NCI-H2227 (cell line): ENCODE measurements at regions not wholly inside any gene's neighbourhood (a gene's known extent, or its start where the extent isn't known, plus 50 kb on each side); places are given as distances from the start of the nearest gene placed in this dataset.
"Not testable (repeated sequence)": the region's sequence is repeated elsewhere in the genome, so short reads cannot be mapped to it uniquely, and the experiment has no call there.

Experiments
- DNase-seq: peaks from one replicate; lab custom pipeline; 2025; ENCODE audit not compliant: unreplicated experiment; lab: John Stamatoyannopoulos, UW

GRCh38 chr11:88061111-88061510 lies 114.1 kb downstream of the RAB38 start:
- no peak for DNase-seq

GRCh38 chr11:88059326-88059725 lies 115.9 kb downstream of the RAB38 start:
- no peak for DNase-seq

DNA sequence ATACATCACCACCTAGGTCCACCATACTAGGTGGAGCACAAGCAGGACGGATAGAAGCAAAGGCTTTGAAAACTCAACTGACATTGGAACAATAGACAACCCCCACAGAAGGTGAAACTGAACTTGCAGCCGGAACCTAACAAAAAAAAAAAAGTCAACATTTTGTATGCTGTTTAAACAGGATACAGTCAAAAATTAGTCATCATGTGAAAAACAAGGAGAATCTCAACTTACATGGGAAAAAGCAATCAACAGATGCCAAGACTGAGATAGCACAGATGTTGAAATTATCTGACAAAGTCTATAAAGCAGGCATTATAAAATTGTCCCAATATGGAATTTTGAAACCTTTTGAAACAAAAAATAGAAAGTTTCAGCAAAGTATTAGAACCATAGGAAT lies 123.8 kb downstream of the RAB38 start:
- DNase-seq = no peak

DNA sequence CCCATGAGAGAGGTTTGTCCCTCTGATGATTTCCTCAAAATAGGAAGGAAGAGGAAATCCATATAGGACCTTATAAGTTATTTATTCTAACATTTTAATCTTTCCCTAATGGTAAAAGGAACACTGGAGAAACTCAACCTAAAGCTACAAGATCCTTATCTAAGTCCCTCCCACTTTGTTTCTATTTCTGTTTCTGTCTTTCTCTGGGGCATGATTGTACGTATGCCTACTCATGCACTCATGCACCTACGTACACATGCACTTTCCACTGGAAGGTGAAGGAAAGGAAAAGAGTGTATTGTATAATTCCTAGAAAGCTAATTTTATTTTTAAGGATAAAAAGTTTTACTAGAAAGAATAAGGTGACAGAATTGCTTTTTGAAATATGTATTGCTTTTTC lies 125.0 kb downstream of the RAB38 start:
- no peak for DNase-seq

GRCh38 chr11:88045288-88045687 lies 130.0 kb downstream of the RAB38 start:
- not testable (repeated sequence) for DNase-seq

- DNase-seq = not testable (repeated sequence)
Measured at GRCh38 chr11:88044658-88045057, 130.6 kb downstream of the RAB38 start.

- DNase-seq = no peak
Measured at GRCh38 chr11:88043149-88043548, 132.1 kb downstream of the RAB38 start.

- no peak for DNase-seq
Measured at GRCh38 chr11:88042647-88043046, 132.6 kb downstream of the RAB38 start.

GRCh38 chr11:88042238-88042637 lies 133.0 kb downstream of the RAB38 start:
- no peak for DNase-seq

GRCh38 chr11:88041679-88042078 lies 133.6 kb downstream of the RAB38 start:
- no peak for DNase-seq

GRCh38 chr11:88040148-88040496 lies 135.1 kb downstream of the RAB38 start:
- DNase-seq = no peak

- DNase-seq = no peak
Measured at GRCh38 chr11:88039476-88040147, 135.6 kb downstream of the RAB38 start.

- no peak for DNase-seq
Measured at GRCh38 chr11:88038063-88038462, 137.2 kb downstream of the RAB38 start.

DNA sequence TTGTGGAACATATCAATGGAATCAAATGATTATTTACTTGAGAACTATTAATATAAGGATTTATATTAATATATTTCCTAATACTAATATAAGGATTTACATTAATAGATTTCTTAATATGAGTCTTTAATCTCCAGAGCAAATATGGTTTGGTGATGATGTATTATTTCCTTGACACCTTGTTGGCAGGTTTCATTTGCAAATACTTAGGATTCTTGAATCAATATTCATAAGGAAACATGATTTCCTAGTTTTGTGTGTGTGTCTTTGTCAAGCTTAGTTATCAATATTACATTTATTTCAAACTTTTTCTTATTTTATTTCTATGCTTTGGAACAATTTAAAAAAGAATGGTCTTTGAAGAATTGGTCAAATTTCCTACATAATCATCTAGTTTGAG lies 138.5 kb downstream of the RAB38 start:
- DNase-seq = no peak

GRCh38 chr11:88035271-88035670 lies 140.0 kb downstream of the RAB38 start:
- DNase-seq = no peak

DNA sequence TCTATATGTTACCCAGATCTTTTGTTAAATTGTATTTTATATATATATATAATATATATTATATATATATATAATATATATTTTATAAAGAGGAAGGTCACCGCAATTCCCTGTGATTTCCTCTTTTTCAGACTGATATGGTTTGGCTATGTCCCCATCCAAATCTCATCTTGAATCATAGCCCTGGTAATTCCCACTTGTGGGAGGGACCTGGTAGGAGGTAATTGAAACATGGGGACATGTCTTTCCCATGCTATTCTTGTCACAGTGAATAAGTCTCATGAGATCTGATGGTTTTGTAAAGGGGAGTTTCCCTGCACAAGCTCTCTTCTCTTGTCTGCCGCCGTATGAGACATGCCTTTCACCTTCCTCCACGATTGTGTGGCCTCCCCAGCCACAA lies 157.6 kb downstream of the RAB38 start:
- DNase-seq = no peak

GRCh38 chr11:88016392-88017170 lies 158.7 kb downstream of the RAB38 start:
- peak; percentile 9 for DNase-seq

DNA sequence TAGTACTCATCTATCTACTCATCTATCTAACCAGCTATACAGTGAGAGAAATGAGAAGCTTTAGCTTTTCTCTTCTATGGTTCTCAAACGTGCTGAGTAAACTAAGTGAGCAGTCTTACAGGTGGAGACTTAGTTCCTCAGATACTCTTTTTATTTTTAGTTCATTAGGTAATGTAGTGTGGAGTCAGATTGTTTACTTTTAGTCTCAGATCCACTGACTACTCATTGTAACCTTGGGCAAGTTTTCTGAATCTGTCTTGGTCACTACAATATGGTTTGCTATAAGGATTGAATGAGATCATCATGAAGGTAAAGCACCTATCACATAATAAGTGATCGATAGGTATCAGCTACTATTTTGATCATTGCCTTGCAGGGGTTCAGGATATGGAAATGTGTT lies 160.1 kb downstream of the RAB38 start:
- DNase-seq = no peak

GRCh38 chr11:88013508-88014065 lies 161.7 kb downstream of the RAB38 start:
- no peak for DNase-seq

DNA sequence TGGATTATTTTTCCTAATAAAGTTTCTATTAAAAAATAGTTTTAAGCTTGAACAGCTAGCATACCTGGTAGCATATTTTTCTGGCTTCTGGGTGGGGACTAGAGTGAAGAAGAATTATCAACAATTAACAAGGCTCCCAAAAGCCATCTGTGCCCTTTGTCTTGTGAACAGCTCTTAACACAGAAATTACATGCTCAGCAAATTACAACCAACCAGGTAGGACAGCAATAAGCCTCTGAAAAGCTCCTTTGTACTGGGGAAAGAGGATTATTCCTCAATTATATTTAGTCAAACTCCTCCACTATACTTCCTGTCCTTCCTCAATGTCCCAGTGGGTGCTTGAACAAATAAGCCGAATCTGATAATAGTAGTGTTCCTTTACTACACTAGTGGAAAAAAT lies 162.8 kb downstream of the RAB38 start:
- DNase-seq = no peak

GRCh38 chr11:87976009-87976408 lies 199.2 kb downstream of the RAB38 start:
- DNase-seq = no peak

- DNase-seq = no peak
Measured at GRCh38 chr11:87974797-87975196, 200.4 kb downstream of the RAB38 start.
